GM12878 (cell line): ENCODE measurements at regions not wholly inside any gene's neighbourhood (a gene's known extent, or its start where the extent isn't known, plus 50 kb on each side); places are given as distances from the start of the nearest gene placed in this dataset.

Source experiments
- ATAC-seq: fragments of 200-7000 bp; cut with Tn5 transposase; 3 replicates; pipeline ENCODE4 v1.9.1; 2020; ENCODE audit warnings: mild to moderate bottlenecking, moderate library complexity
- BruUV-seq: library from RNA; stranded (reverse); fragments of 400-500 nt; replicated peaks from 2 replicates; lab custom pipeline; 2021; lab: Mats Ljungman, UMichigan
- CTCF ChIA-PET: fragments of 300-600 bp; sonication (Branson Sonifier 250); formaldehyde crosslinking; extraction: SDS; loops from one replicate; lab custom pipeline; 2021; ENCODE audit warnings: inconsistent platforms; lab: Yijun Ruan, JAX
- POLR2A ChIA-PET: fragments of 350-600 bp; formaldehyde crosslinking; extraction: SDS; loops from one replicate; lab custom pipeline; 2021; ENCODE audit warnings: inconsistent platforms; lab: Charles Lee
- RAD21 ChIA-PET: fragments of 300-600 bp; sonication (Branson Sonifier 250); formaldehyde crosslinking; loops from one replicate; lab custom pipeline; 2023; ENCODE audit warnings: antibody characterized with exemption; ENCODE audit not compliant: unreplicated experiment; lab: Charles Lee
- SMC1A ChIA-PET: fragments of 300-600 bp; sonication (Branson Sonifier 250); formaldehyde crosslinking; loops from one replicate; lab custom pipeline; 2023; ENCODE audit not compliant: unreplicated experiment, uncharacterized antibody; lab: Charles Lee
- DNase-seq: peaks from one replicate; pipeline ENCODE4 v3.0.0-alpha.2; 2011; ENCODE audit warnings: low read depth, low spot score
- FAIRE-seq: peaks from 3 replicates; lab custom pipeline; 2011; peaks lifted over from hg19 to GRCh38; lab: Jason Lieb, UNC
- H2AFZ ChIP-seq: 2 replicates; pipeline ENCODE4 v1.6.0; 2011; ENCODE audit warnings: low read depth, low read length, control low read depth; ENCODE audit not compliant: control insufficient read depth
- H3K27ac ChIP-seq: 2 replicates; pipeline ENCODE4 v1.5.1; 2011; ENCODE audit warnings: control low read depth; ENCODE audit not compliant: control insufficient read depth, insufficient read depth
- H3K27me3 ChIP-seq, 2 experiments: replicated peaks in 1 of 2; 2 replicates each; pipeline versions ENCODE4 v1.6.0 to v1.6.1; 2011; ENCODE audit warnings: low read length in 1 of 2; ENCODE audit not compliant: control insufficient read depth in 2 of 2, insufficient read depth in 2 of 2
- H3K36me3 ChIP-seq, 2 experiments: 2 replicates each; pipeline ENCODE4 v1.5.1; 2011; ENCODE audit warnings: low read length in 1 of 2; ENCODE audit not compliant: control insufficient read depth in 2 of 2, insufficient read depth in 2 of 2
- H3K4me1 ChIP-seq: 2 replicates; pipeline ENCODE4 v1.6.1; 2011; ENCODE audit warnings: mild to moderate bottlenecking, low read length, moderate library complexity, mixed read lengths; ENCODE audit not compliant: control insufficient read depth, insufficient read depth
- H3K4me2 ChIP-seq: 2 replicates; pipeline ENCODE4 v1.6.0; 2011; ENCODE audit warnings: control low read depth; ENCODE audit not compliant: control insufficient read depth, insufficient read depth
- H3K4me3 ChIP-seq: fragments of 200-600 bp; sonication (generic); 2 replicates; pipeline ENCODE4 v1.5.1; 2016
- H3K79me2 ChIP-seq: 2 replicates; pipeline ENCODE4 v1.6.0; 2011; ENCODE audit warnings: low read length; ENCODE audit not compliant: control insufficient read depth, insufficient read depth
- H3K9ac ChIP-seq: 2 replicates; pipeline ENCODE4 v1.8.0; 2011; ENCODE audit warnings: low read length, control low read depth, mixed read lengths; ENCODE audit not compliant: control insufficient read depth, insufficient read depth
- H3K9me3 ChIP-seq: replicated peaks from 3 replicates; pipeline ENCODE4 v1.5.1; 2011; ENCODE audit warnings: mild to moderate bottlenecking, low read length; ENCODE audit not compliant: control insufficient read depth, insufficient read depth
- H4K20me1 ChIP-seq: 2 replicates; pipeline ENCODE4 v1.6.0; 2011; ENCODE audit not compliant: control insufficient read depth, insufficient read depth
- BMI1 ChIP-seq: fragments of 450-650 bp; IDR thresholded peaks from 2 replicates; pipeline ENCODE4 v1.6.1; 2016; ENCODE audit warnings: mild to moderate bottlenecking, moderate library complexity, borderline replicate concordance
- CBFB ChIP-seq: IDR thresholded peaks from 2 replicates; pipeline ENCODE4 v1.6.1; 2016; ENCODE audit warnings: antibody characterized with exemption, low read depth
- HCFC1 ChIP-seq: fragments of 150-350 bp; IDR thresholded peaks from 2 replicates; pipeline ENCODE4 v1.6.1; 2014; ENCODE audit warnings: low read length
- IKZF1 ChIP-seq: fragments of 450-650 bp; conservative IDR thresholded peaks from 2 replicates; pipeline ENCODE4 v1.6.1; 2017; ENCODE audit warnings: antibody characterized with exemption, mild to moderate bottlenecking
- RAD51 ChIP-seq: fragments of 450-650 bp; IDR thresholded peaks from 2 replicates; pipeline ENCODE4 v1.6.1; 2016; ENCODE audit warnings: moderate library complexity, mild to moderate bottlenecking, inconsistent platforms
- SPI1 ChIP-seq: IDR thresholded peaks from 2 replicates; pipeline ENCODE4 v1.6.1; 2011; ENCODE audit warnings: low read depth, mild to moderate bottlenecking, low read length, moderate library complexity, borderline replicate concordance; ENCODE audit not compliant: insufficient read depth
- STAT1 ChIP-seq: fragments of 450-650 bp; conservative IDR thresholded peaks from 2 replicates; pipeline ENCODE4 v1.6.1; 2014; ENCODE audit warnings: antibody characterized with exemption, mild to moderate bottlenecking
- STAT3 ChIP-seq: IDR thresholded peaks from 2 replicates; pipeline ENCODE4 v1.6.1; 2011; ENCODE audit warnings: low read depth, low read length, improper control_type of control experiment
- ZSCAN29 ChIP-seq: fragments of 450-650 bp; IDR thresholded peaks from 2 replicates; pipeline ENCODE4 v1.6.1; 2017; ENCODE audit warnings: mild to moderate bottlenecking, moderate library complexity
- WGBS: methylation state at CpG from one replicate; pipeline ENCODE4 v1.1.6; 2016; ENCODE audit warnings: low lambda C conversion rate; ENCODE audit not compliant: insufficient replicate concordance, insufficient coverage; ENCODE audit errors: missing lambda C conversion rate; 5-methylcytosine and 5-hydroxymethylcytosine counted together
- in situ Hi-C: fragments of 300-500 bp; cut with MboI; formaldehyde crosslinking; loops from 9 replicates; pipeline ENCODE4 v1.14.3; 2018; ENCODE audit warnings: mixed read lengths
- intact Hi-C: fragments of 100-400 bp; cut with micrococcal nuclease; formaldehyde crosslinking; loops from one replicate; pipeline ENCODE4 v1.14.2; 2022; ENCODE audit not compliant: unreplicated experiment
- TF ChIP-seq, protein P1 (sequence below): fragments of 450-650 bp; IDR thresholded peaks from 2 replicates; pipeline ENCODE4 v1.6.1; 2018; ENCODE audit warnings: mild to moderate bottlenecking, low read depth, moderate library complexity; ENCODE audit not compliant: partially characterized antibody

GRCh38 chr5:89233462-89233861, 350.5 kb upstream of the MEF2C start:
- POLR2A ChIA-PET: interaction anchor here (0.8 kb wide), 1 partner anchor 68 kb away, joined by 5 read pairs; no protein-coding TSS in a partner anchor
- BruUV-seq: no TSS peak
- RAD21 ChIA-PET: interaction anchor here (0.7 to 5.3 kb wide), 15 partner anchors 11 to 499 kb away, joined by 3 to 38 read pairs (median 8); no protein-coding TSS in a partner anchor
- SMC1A ChIA-PET: interaction anchor here (1.0 to 5.6 kb wide), 16 partner anchors 11 to 504 kb away, joined by 3 to 55 read pairs (median 17); no protein-coding TSS in a partner anchor
- Histone ChIP-seq H3K27ac (peak overlapping the region; percentile 97), H3K4me2 (peak overlapping the region; percentile 78; the same call in 1 of the 2 replicates), H3K79me2 (no peaks in the 10 kb centered on the region), H3K9ac (peak overlapping the region; percentile 68), H2AFZ (no peak overlapping the region; the same call in 1 of the 2 replicates), H4K20me1 (no peaks in the 10 kb centered on the region), H3K9me3 (peaks cover 21% of the 10 kb centered on the region), H3K36me3 (no peaks in the 10 kb centered on the region), H3K4me1 (peaks cover 42% of the 10 kb centered on the region), H3K27me3 (no peaks in the 10 kb centered on the region), H3K4me3 (no peak overlapping the region)
- in situ Hi-C loops (loop anchor here (5.0 kb wide), 2 partner anchors 69 to 109 kb away; no protein-coding TSS in a partner anchor), intact Hi-C loops (loop anchor here (2.0 to 5.0 kb wide), 8 partner anchors 37 to 406 kb away; partner anchors contain the start of gene MEF2C)
- FAIRE-seq (peak; percentile 52), ATAC-seq (no peak), DNase-seq (no peak)
- CTCF ChIA-PET: interaction anchor here (1.0 to 4.7 kb wide), 8 partner anchors 30 to 506 kb away, joined by 3 to 20 read pairs (median 4); no protein-coding TSS in a partner anchor
- TF ChIP-seq RAD51 (no peak), STAT3 (no peak)

- intact Hi-C loops: loop anchor here (1.0 to 5.0 kb wide), 10 partner anchors 39 to 500 kb away; partner anchors contain the start of gene MEF2C
- peak; percentile 96 for DNase-seq
- Histone ChIP-seq H3K4me1 (peaks cover 43% of the 10 kb centered on the region), H4K20me1 (no peaks in the 10 kb centered on the region), H3K27me3 (no peaks in the 10 kb centered on the region), H2AFZ (peak overlapping the region; percentile 66), H3K27ac (peak overlapping the region; percentile 97), H3K79me2 (no peaks in the 10 kb centered on the region), H3K4me2 (peak overlapping the region; percentile 78), H3K4me3 (0 out of 2 replicates have a peak overlapping the region, but pooled peaks have one; percentile 25), H3K36me3 (no peaks in the 10 kb centered on the region), H3K9ac (peak overlapping the region; percentile 68), H3K9me3 (peaks cover 24% of the 10 kb centered on the region)
- ChIA-PET SMC1A (interaction anchor here (0.6 to 5.6 kb wide), 64 partner anchors 10 to 503 kb away, joined by 3 to 55 read pairs (median 4); no protein-coding TSS in a partner anchor), CTCF (interaction anchor here (0.6 to 4.7 kb wide), 12 partner anchors 32 to 502 kb away, joined by 3 to 20 read pairs (median 4); no protein-coding TSS in a partner anchor), POLR2A (interaction anchor here (0.7 to 1.9 kb wide), 5 partner anchors 38 to 347 kb away, joined by 3 to 5 read pairs (median 3); no protein-coding TSS in a partner anchor), RAD21 (interaction anchor here (0.7 to 5.3 kb wide), 36 partner anchors 18 to 1033 kb away, joined by 3 to 38 read pairs (median 5); no protein-coding TSS in a partner anchor)
- 0% methylated on average over 3 of the region's 3 CpGs for WGBS
- in situ Hi-C loops: loop anchor here (5.0 kb wide), 2 partner anchors 70 to 110 kb away; no protein-coding TSS in a partner anchor
- FAIRE-seq: peak; percentile 94
- no TSS peak for BruUV-seq
- ATAC-seq: peak; percentile 90
- TF ChIP-seq STAT1: no peak
- TF ChIP-seq HCFC1: no peak
- TF ChIP-seq ZSCAN29: no peak
- peak; percentile 72; the same call in 1 of the 2 replicates for TF ChIP-seq CBFB
- no peak for TF ChIP-seq STAT3
- TF ChIP-seq, protein P1, sequence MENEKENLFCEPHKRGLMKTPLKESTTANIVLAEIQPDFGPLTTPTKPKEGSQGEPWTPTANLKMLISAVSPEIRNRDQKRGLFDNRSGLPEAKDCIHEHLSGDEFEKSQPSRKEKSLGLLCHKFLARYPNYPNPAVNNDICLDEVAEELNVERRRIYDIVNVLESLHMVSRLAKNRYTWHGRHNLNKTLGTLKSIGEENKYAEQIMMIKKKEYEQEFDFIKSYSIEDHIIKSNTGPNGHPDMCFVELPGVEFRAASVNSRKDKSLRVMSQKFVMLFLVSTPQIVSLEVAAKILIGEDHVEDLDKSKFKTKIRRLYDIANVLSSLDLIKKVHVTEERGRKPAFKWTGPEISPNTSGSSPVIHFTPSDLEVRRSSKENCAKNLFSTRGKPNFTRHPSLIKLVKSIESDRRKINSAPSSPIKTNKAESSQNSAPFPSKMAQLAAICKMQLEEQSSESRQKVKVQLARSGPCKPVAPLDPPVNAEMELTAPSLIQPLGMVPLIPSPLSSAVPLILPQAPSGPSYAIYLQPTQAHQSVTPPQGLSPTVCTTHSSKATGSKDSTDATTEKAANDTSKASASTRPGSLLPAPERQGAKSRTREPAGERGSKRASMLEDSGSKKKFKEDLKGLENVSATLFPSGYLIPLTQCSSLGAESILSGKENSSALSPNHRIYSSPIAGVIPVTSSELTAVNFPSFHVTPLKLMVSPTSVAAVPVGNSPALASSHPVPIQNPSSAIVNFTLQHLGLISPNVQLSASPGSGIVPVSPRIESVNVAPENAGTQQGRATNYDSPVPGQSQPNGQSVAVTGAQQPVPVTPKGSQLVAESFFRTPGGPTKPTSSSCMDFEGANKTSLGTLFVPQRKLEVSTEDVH: no peak
- peak; percentile 67; the same call in 1 of the 2 replicates for TF ChIP-seq BMI1
- peak; percentile 45; the same call in 1 of the 2 replicates for TF ChIP-seq SPI1
- TF ChIP-seq IKZF1: peak; percentile 74
These were observed 349.2 kb upstream of the MEF2C start for GRCh38 chr5:89232139-89232603.
